HL-60 (cell line): ENCODE measurements at regions not wholly inside any gene's neighbourhood (a gene's known extent, or its start where the extent isn't known, plus 50 kb on each side); places are given as distances from the start of the nearest gene placed in this dataset.

Experiments used
- DNase-seq, 2 experiments: peaks; one replicate each; pipeline ENCODE4 v3.0.0-alpha.2; 2010 to 2020; ENCODE audit warnings: low read depth in 1 of 2, low spot score in 1 of 2
- H3K27ac ChIP-seq: fragments of 250-450 bp; sonication (Bioruptor Pico); replicated peaks from 2 replicates; pipeline ENCODE4 v1.5.1; 2020; ENCODE audit warnings: mild to moderate bottlenecking, moderate library complexity
- H3K27me3 ChIP-seq: fragments of 250-450 bp; sonication (Bioruptor Pico); 2 replicates; pipeline ENCODE4 v1.5.1; 2021; ENCODE audit warnings: mild to moderate bottlenecking, moderate library complexity; ENCODE audit not compliant: insufficient read depth, poor library complexity, severe bottlenecking
- H3K4me3 ChIP-seq: replicated peaks from 2 replicates; pipeline ENCODE4 v1.5.1; 2011; ENCODE audit warnings: mild to moderate bottlenecking, control low read depth, low read length; ENCODE audit not compliant: insufficient read depth
- GABPA ChIP-seq: IDR thresholded peaks from 2 replicates; pipeline ENCODE4 v1.6.1; 2012; ENCODE audit warnings: low read depth
- POLR2AphosphoS5 ChIP-seq: IDR thresholded peaks from 2 replicates; pipeline ENCODE4 v1.6.1; 2012; ENCODE audit warnings: low read depth
- SPI1 ChIP-seq: IDR thresholded peaks from 2 replicates; pipeline ENCODE4 v1.6.1; 2012; ENCODE audit warnings: low read depth, mild to moderate bottlenecking, borderline replicate concordance
- TF ChIP-seq, protein P1 (sequence below): IDR thresholded peaks from one replicate; pipeline ENCODE4 v1.5.1; 2011; ENCODE audit warnings: low read length, control low read depth, inconsistent platforms; ENCODE audit not compliant: insufficient read depth
- TF ChIP-seq, protein P2 (sequence below): IDR thresholded peaks from 2 replicates; pipeline ENCODE4 v1.6.1; 2012; ENCODE audit warnings: low read depth; ENCODE audit not compliant: insufficient replicate concordance

DNA sequence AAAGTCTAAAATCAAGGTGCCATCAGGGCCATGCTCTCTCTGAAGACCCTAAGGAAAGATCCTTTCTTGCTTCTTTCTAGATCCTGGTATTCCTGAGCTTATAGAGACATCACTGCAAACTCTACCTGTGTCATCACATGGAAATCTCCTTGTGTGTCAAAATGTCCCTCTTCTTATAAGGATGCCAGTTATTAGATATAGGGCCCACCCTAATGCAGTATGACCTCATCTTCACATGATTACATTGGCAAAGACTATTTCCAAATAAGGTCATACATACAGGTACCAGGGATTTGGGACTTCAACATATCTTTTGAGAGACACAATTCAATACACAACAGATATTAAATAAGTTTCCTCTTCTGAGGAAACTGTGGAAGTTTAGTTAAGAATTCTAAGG lies 123.9 kb downstream of the UNC5CL start:
- TF ChIP-seq, protein P1, sequence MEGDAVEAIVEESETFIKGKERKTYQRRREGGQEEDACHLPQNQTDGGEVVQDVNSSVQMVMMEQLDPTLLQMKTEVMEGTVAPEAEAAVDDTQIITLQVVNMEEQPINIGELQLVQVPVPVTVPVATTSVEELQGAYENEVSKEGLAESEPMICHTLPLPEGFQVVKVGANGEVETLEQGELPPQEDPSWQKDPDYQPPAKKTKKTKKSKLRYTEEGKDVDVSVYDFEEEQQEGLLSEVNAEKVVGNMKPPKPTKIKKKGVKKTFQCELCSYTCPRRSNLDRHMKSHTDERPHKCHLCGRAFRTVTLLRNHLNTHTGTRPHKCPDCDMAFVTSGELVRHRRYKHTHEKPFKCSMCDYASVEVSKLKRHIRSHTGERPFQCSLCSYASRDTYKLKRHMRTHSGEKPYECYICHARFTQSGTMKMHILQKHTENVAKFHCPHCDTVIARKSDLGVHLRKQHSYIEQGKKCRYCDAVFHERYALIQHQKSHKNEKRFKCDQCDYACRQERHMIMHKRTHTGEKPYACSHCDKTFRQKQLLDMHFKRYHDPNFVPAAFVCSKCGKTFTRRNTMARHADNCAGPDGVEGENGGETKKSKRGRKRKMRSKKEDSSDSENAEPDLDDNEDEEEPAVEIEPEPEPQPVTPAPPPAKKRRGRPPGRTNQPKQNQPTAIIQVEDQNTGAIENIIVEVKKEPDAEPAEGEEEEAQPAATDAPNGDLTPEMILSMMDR = no peak
- no peak for TF ChIP-seq GABPA
- TF ChIP-seq POLR2AphosphoS5 = no peak
- TF ChIP-seq, protein P2, sequence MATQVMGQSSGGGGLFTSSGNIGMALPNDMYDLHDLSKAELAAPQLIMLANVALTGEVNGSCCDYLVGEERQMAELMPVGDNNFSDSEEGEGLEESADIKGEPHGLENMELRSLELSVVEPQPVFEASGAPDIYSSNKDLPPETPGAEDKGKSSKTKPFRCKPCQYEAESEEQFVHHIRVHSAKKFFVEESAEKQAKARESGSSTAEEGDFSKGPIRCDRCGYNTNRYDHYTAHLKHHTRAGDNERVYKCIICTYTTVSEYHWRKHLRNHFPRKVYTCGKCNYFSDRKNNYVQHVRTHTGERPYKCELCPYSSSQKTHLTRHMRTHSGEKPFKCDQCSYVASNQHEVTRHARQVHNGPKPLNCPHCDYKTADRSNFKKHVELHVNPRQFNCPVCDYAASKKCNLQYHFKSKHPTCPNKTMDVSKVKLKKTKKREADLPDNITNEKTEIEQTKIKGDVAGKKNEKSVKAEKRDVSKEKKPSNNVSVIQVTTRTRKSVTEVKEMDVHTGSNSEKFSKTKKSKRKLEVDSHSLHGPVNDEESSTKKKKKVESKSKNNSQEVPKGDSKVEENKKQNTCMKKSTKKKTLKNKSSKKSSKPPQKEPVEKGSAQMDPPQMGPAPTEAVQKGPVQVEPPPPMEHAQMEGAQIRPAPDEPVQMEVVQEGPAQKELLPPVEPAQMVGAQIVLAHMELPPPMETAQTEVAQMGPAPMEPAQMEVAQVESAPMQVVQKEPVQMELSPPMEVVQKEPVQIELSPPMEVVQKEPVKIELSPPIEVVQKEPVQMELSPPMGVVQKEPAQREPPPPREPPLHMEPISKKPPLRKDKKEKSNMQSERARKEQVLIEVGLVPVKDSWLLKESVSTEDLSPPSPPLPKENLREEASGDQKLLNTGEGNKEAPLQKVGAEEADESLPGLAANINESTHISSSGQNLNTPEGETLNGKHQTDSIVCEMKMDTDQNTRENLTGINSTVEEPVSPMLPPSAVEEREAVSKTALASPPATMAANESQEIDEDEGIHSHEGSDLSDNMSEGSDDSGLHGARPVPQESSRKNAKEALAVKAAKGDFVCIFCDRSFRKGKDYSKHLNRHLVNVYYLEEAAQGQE = no peak
- no peak for TF ChIP-seq SPI1
- DNase-seq = no peak
- no peaks in the 10 kb centered on the region for H3K27me3 ChIP-seq
- no peak overlapping the region for H3K27ac ChIP-seq
- no peak overlapping the region for H3K4me3 ChIP-seq

DNA sequence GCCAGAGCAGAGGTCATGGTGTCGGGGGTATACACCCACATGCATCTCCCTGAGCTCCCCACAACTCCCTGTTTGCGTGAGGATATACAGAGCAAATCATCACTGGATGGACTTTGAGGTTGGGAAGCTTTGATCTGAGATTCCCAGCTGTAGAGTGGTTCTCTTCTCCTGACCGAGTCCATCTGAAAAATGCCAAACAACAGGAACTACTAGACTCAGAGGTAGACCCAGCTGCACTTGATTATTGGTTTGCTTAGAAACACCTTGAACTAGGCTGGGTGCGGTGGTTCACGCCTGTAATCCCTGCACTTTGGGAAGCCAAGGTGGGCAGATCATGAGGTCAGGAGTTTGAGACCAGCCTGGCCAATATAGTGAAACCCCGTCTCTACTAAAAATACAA lies 125.0 kb downstream of the UNC5CL start:
- Histone ChIP-seq H3K27me3 (no peaks in the 10 kb centered on the region), H3K4me3 (no peak overlapping the region), H3K27ac (no peak overlapping the region)
- no peak for DNase-seq
- TF ChIP-seq, protein P1 = no peak
- TF ChIP-seq GABPA (no peak), SPI1 (no peak), POLR2AphosphoS5 (no peak)
- TF ChIP-seq, protein P2 = no peak

DNA sequence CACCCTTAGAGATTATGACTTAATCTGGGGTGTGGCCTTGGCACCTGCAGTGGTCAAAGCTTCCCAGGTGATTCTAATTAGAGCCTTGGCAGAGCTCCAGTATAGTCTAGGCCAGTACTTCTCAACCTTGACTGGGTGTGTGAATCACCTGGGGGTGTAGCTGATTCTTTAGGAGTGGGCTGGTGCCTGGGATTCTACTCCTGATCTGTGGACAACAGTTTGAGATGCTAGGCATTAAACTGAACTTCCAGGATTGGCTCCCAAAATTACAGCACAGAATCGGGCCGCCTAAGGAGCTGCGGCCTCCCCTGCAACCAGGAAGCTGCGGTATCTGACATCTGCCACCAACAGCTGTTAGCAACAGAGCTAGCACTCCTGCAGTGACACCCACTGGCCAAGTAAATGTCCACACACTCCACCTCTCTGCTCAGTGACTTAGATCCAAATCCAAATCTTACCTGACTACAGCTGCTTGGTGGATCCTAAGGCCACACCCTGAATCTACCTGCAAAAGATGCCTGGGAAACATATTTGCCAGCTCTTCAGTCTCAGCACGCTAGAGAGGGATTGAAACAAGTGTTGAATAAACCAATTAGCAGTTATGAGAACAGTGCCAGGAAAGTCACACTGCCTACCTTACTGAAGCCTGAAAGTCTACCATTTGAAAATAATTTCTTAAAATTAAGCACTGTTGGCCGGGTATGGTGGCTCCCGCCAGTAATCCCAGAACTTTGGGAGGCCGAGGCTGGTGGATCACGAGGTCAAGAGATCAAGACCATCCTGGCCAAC lies 126.7 kb downstream of the UNC5CL start:
- DNase-seq = peak; percentile 27 to 75
- TF ChIP-seq GABPA (no peak), SPI1 (no peak)
- TF ChIP-seq, protein P1 = peak; percentile 64
- no peak overlapping the region for H3K4me3 ChIP-seq
- peaks cover 8% of the 10 kb centered on the region for H3K27me3 ChIP-seq
- no peak overlapping the region for H3K27ac ChIP-seq
